HEK293 (cell line): ENCODE measurements at regions not wholly inside any gene's neighbourhood (a gene's known extent, or its start where the extent isn't known, plus 50 kb on each side); places are given as distances from the start of the nearest gene placed in this dataset.

ENCODE experiments used
- HOXA7 ChIP-seq: sonication (generic); formaldehyde crosslinking; IDR thresholded peaks from 2 replicates; pipeline ENCODE4 v1.8.1; 2022; ENCODE audit warnings: missing genetic modification reagents, borderline replicate concordance
- KLF16 ChIP-seq: fragments of 450-650 bp; formaldehyde crosslinking; IDR thresholded peaks from 2 replicates; pipeline ENCODE4 v1.5.1; 2017; ENCODE audit warnings: missing biosample characterization, missing genetic modification characterization
- ZNF24 ChIP-seq: fragments of 450-650 bp; formaldehyde crosslinking; IDR thresholded peaks from 2 replicates; pipeline ENCODE4 v1.5.1; 2016; ENCODE audit warnings: missing biosample characterization, missing genetic modification characterization
- ZNF302 ChIP-seq: fragments of 450-650 bp; formaldehyde crosslinking; IDR thresholded peaks from 2 replicates; pipeline ENCODE4 v1.5.1; 2016; ENCODE audit warnings: missing biosample characterization, missing genetic modification characterization, low read depth
- ZNF777 ChIP-seq: fragments of 450-650 bp; formaldehyde crosslinking; IDR thresholded peaks from 2 replicates; pipeline ENCODE4 v1.5.1; 2017; ENCODE audit warnings: missing biosample characterization, missing genetic modification characterization, borderline replicate concordance
- ZNF837 ChIP-seq: fragments of 450-650 bp; formaldehyde crosslinking; IDR thresholded peaks from 2 replicates; pipeline ENCODE4 v1.5.1; 2016; ENCODE audit warnings: missing biosample characterization, missing genetic modification characterization
- TF ChIP-seq, protein P1 (sequence below): fragments of 450-650 bp; formaldehyde crosslinking; IDR thresholded peaks from 2 replicates; pipeline ENCODE4 v1.5.1; 2016; ENCODE audit warnings: missing biosample characterization, missing genetic modification characterization
- TF ChIP-seq, protein P2 (sequence below): fragments of 450-650 bp; IDR thresholded peaks from 2 replicates; pipeline ENCODE4 v1.5.1; 2018; ENCODE audit warnings: missing biosample characterization, mild to moderate bottlenecking, missing genetic modification characterization

GRCh38 chr14:54226558-54226957 is 170.2 kb upstream of the CDKN3 start:
- TF ChIP-seq, protein P1, sequence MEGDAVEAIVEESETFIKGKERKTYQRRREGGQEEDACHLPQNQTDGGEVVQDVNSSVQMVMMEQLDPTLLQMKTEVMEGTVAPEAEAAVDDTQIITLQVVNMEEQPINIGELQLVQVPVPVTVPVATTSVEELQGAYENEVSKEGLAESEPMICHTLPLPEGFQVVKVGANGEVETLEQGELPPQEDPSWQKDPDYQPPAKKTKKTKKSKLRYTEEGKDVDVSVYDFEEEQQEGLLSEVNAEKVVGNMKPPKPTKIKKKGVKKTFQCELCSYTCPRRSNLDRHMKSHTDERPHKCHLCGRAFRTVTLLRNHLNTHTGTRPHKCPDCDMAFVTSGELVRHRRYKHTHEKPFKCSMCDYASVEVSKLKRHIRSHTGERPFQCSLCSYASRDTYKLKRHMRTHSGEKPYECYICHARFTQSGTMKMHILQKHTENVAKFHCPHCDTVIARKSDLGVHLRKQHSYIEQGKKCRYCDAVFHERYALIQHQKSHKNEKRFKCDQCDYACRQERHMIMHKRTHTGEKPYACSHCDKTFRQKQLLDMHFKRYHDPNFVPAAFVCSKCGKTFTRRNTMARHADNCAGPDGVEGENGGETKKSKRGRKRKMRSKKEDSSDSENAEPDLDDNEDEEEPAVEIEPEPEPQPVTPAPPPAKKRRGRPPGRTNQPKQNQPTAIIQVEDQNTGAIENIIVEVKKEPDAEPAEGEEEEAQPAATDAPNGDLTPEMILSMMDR (tag by site-specific recombination) = no peak
- TF ChIP-seq ZNF24 (tag by site-specific recombination) (no peak), HOXA7 (no peak), ZNF837 (tag by site-specific recombination) (no peak), ZNF777 (tag by site-specific recombination) (no peak), KLF16 (tag by site-specific recombination) (no peak), ZNF302 (no peak)
- TF ChIP-seq, protein P2, sequence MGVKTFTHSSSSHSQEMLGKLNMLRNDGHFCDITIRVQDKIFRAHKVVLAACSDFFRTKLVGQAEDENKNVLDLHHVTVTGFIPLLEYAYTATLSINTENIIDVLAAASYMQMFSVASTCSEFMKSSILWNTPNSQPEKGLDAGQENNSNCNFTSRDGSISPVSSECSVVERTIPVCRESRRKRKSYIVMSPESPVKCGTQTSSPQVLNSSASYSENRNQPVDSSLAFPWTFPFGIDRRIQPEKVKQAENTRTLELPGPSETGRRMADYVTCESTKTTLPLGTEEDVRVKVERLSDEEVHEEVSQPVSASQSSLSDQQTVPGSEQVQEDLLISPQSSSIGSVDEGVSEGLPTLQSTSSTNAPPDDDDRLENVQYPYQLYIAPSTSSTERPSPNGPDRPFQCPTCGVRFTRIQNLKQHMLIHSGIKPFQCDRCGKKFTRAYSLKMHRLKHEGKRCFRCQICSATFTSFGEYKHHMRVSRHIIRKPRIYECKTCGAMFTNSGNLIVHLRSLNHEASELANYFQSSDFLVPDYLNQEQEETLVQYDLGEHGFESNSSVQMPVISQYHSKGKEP = no peak
